Muscle of leg (tissue), 3 donors: ENCODE measurements at regions not wholly inside any gene's neighbourhood (a gene's known extent, or its start where the extent isn't known, plus 50 kb on each side); places are given as distances from the start of the nearest gene placed in this dataset.

ENCODE experiments used
- DNase-seq: peaks from one replicate; pipeline ENCODE4 v3.0.0; 2013
- H3K27ac ChIP-seq: one replicate; pipeline ENCODE4 v1.5.1; 2013; ENCODE audit warnings: mild to moderate bottlenecking, low read length, control low read depth
- H3K27me3 ChIP-seq: one replicate; pipeline ENCODE4 v1.6.1; 2013; ENCODE audit warnings: low read length; ENCODE audit not compliant: control insufficient read depth, insufficient read depth
- H3K36me3 ChIP-seq: one replicate; pipeline ENCODE4 v1.6.1; 2013; ENCODE audit warnings: low read length; ENCODE audit not compliant: control insufficient read depth, insufficient read depth
- H3K4me1 ChIP-seq: one replicate; pipeline ENCODE4 v1.6.1; 2013; ENCODE audit warnings: low read length; ENCODE audit not compliant: control insufficient read depth, insufficient read depth
- H3K4me3 ChIP-seq: one replicate; pipeline ENCODE4 v1.5.1; 2013; ENCODE audit warnings: low read length, control low read depth
- H3K9me3 ChIP-seq: replicated peaks from 2 replicates; pipeline ENCODE4 v1.6.1; 2013; ENCODE audit warnings: low read depth, low read length; ENCODE audit not compliant: control insufficient read depth
- WGBS: methylation state at CpG from one replicate; pipeline ENCODE4 v1.1.5; 2013; ENCODE audit warnings: missing lambda C conversion rate; ENCODE audit not compliant: insufficient coverage; 5-methylcytosine and 5-hydroxymethylcytosine counted together

DNA sequence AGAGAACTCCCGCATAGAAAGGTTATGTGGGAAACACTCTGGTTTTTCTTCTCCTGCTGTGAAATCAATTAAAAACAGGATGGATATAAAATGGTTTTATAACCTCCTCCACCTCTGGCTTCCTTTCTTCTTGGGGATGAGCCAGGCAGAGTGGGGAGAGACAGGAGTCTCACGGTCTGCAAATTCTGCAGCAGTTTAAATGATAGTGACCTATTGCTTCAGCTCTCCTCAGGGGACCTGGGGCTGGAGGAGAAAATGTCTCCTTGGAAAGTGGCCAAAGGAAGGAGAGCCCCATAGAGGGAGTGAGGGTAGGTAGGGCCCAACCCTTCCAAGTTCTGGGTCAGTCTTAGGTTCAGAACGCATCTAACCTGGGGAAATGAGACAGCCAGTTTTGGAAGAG, 118.8 kb downstream of the MTX3 start:
- no peaks in the 10 kb centered on the region for H3K36me3 ChIP-seq
- H3K4me1 ChIP-seq = peaks cover 41% of the 10 kb centered on the region
- H3K4me3 ChIP-seq = no peak overlapping the region
- no CpG with 5 or more reads among the region's 3 CpGs for WGBS
- peak overlapping the region; percentile 64 for H3K27ac ChIP-seq
- DNase-seq = peak; percentile 94
- H3K9me3 ChIP-seq = peaks cover 2% of the 10 kb centered on the region
- H3K27me3 ChIP-seq = peaks cover 4% of the 10 kb centered on the region

DNA sequence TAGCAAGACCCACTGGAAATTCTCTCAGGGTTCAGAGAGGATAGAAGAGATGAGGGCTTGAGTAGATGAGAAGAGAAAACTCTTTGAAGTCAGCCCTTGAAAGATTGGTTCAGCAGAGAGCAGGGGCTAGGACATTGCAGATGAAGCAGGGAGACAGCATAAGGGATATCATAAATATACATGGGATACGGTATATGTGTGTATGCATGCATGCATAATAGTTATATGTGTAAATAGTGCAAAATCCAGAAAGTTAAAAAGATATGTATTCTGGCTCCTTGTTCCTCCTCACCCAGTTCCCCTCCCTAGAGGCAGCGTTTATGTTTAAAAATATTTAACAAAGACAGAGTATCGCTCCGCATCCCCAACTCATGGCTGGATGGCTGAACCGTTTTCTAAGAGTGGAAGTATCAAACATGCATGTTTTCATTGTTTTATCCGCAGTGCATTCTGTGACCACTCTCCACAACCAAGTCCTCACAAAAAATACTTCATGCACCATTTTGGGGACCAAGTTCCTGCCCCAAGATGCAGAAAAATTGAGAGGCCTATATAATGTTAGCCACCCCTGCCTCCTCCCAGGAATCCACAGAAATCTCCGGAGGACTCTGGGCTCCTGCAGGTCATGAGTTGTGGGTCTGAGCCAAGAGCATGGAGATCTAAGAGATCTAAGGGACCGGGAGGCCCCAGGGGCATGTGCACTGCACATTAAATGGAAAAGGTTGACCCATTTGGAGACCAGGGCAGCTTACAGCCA, 119.5 kb downstream of the MTX3 start:
- H3K27ac ChIP-seq = peak overlapping the region; percentile 62
- H3K9me3 ChIP-seq = peaks cover 2% of the 10 kb centered on the region
- no peaks in the 10 kb centered on the region for H3K36me3 ChIP-seq
- peaks cover 4% of the 10 kb centered on the region for H3K27me3 ChIP-seq
- H3K4me3 ChIP-seq = no peak overlapping the region
- H3K4me1 ChIP-seq = peaks cover 41% of the 10 kb centered on the region
- no peak for DNase-seq
- WGBS = 80% methylated on average over 4 of the region's 8 CpGs

DNA sequence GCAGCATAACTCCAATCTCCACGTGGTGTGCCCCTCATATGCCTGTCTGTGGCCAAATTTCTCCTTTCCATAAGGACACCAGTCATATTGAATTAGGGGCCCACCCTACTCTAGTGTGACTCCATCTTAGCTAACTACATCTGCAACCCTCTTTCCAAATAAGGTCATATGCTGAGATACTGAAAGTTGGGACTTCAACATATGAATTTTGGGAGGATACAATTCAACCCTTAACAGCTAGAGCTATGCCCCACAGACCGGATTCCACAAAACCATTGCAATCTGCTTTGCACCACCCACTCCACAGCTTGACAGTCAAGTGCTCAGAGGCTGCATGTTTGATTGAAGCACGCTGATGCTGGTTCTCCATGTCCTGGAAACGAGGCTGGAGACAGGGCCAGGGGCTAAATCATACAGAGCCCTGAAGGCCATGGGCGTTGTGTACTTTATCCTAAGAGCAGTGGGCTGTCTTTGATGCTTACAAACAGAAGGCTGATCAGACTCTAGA, 122.8 kb downstream of the MTX3 start:
- H3K4me3 ChIP-seq = no peak overlapping the region
- H3K36me3 ChIP-seq = no peaks in the 10 kb centered on the region
- H3K9me3 ChIP-seq = peaks cover 2% of the 10 kb centered on the region
- H3K27ac ChIP-seq = no peak overlapping the region
- peaks cover 2% of the 10 kb centered on the region for H3K27me3 ChIP-seq
- WGBS = 74% methylated on average over 4 of the region's 5 CpGs
- DNase-seq = no peak
- peaks cover 14% of the 10 kb centered on the region for H3K4me1 ChIP-seq

DNA sequence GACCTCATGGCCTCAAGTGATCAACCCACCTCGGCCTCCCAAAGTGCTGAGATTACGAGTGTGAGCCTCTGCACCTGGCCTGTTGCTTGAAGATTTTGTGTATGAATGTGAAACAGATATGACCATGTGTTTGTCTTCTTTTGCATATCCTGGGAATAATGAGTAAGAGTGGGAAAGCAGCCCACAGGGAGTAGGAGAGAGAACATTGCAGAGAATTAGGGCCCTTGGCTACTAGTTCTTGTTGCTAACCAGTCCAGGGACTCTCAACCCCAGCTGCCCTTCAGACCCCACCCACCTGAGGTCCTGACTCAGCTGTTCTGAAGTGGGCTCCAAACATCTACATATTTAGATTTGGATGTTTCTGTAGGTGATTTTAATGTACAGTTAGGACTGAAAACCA, 125.5 kb downstream of the MTX3 start:
- Histone ChIP-seq H3K27me3 (no peaks in the 10 kb centered on the region), H3K36me3 (no peaks in the 10 kb centered on the region), H3K9me3 (peaks cover 2% of the 10 kb centered on the region), H3K27ac (no peak overlapping the region), H3K4me3 (no peak overlapping the region), H3K4me1 (no peaks in the 10 kb centered on the region)
- DNase-seq = peak; percentile 55
- WGBS = 80% methylated on average over 1 of the region's 2 CpGs

DNA sequence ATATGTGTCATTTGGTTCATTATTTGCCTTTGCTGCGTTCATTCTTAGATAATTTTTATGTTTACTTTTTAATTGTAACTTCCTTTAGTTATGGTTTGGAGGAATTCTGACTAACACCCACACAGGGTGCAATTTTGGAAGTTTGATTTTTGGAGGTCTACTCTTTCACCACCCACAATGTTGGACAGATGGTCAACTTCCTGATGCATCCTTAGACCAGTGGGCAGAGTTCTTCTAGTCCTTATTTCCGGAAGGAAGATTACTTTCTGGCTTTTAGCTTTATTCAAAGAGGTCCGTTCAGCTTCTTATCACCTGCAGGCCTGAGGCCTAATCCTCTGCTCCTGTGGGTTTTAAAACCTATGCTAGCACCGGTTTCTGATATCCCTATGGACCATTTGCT, 126.7 kb downstream of the MTX3 start:
- whole genome bisulfite sequencing = no CpG with 5 or more reads among the region's 4 CpGs

DNA sequence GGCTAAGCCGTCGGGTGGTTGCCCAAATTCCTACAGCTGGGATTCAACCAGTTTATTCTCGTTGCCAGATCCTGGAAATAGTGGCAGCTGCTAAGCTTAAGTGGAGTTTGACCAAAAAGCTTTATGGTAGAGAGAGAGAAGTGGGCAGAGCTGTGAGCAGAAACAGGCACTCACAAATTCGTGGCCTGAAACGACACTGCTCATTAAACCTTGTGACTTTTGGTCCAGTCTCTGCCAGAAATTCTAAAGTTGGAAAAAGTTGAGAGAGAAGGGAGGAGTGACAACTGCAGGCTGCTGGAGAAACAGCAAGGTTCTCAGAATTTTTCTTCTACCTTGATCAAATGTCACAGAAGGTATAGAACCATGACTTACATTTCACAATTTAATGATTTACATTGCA, 131.5 kb downstream of the MTX3 start:
- WGBS = 42% methylated on average over 5 of the region's 5 CpGs
- Histone ChIP-seq H3K4me3 (no peak overlapping the region), H3K4me1 (no peaks in the 10 kb centered on the region), H3K27ac (no peak overlapping the region), H3K27me3 (peaks cover 7% of the 10 kb centered on the region), H3K36me3 (no peaks in the 10 kb centered on the region), H3K9me3 (no peaks in the 10 kb centered on the region)
- peak; percentile 62 for DNase-seq

More for the DNA sequence above, 126.7 kb downstream of the MTX3 start:
- H3K27ac ChIP-seq = no peak overlapping the region
- H3K4me1 ChIP-seq = no peaks in the 10 kb centered on the region
- no peak overlapping the region for H3K4me3 ChIP-seq
- DNase-seq = no peak
- peaks cover 2% of the 10 kb centered on the region for H3K9me3 ChIP-seq
- H3K36me3 ChIP-seq = no peaks in the 10 kb centered on the region
- H3K27me3 ChIP-seq = no peaks in the 10 kb centered on the region

DNA sequence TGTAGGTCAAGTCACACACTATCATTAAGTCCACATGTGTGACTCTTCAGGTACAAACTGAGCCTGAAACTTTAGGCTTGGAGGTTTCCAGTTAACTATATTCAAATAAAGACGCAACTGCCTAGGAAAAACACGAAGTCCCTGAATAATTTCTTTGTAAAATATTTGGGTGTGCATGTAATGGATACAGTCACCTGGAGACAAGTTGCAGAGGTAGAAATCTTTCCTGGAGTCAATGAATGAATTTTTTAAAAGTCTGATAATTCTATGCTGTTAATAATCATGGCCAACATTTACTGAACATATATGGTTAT, 132.7 kb downstream of the MTX3 start:
- Histone ChIP-seq H3K4me3 (no peak overlapping the region), H3K36me3 (no peaks in the 10 kb centered on the region), H3K27me3 (peaks cover 7% of the 10 kb centered on the region), H3K9me3 (no peaks in the 10 kb centered on the region), H3K27ac (no peak overlapping the region), H3K4me1 (no peaks in the 10 kb centered on the region)
- no peak for DNase-seq
- WGBS = no CpG with 5 or more reads among the region's 2 CpGs

DNA sequence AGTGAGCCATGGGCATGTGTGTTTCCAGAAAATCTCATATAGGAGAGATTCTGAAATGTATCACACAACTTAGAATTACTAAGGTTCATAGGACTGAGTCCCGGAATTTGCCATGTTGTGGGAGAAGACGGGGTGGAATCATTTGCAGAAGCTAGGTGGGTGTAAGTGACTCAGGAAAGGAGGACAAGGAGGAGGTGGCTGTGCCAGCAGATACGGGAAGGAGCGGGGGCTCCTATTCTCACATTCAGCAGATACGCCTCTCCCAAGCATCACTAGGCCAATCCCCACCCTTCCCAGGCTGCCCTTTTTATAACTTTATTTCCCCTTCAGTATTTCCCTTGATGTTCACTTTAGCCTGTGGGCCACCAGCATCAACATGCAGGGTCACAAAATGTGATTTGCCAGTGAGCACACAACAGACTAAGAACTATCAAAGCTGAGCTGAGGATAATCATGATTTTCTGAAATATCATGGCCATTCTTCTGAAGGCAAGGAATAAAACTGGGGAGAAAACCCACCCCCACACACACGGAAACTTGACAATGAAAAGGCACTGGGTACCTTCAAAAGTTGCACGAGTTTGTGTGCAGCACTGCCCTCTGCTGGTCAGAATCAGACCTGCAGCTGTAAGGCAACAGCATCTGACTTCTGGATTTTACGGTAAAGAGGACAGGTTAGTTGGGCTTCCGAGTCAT, 133.2 kb downstream of the MTX3 start:
- 100% methylated on average over 1 of the region's 9 CpGs for WGBS
- peak; percentile 70 for DNase-seq

DNA sequence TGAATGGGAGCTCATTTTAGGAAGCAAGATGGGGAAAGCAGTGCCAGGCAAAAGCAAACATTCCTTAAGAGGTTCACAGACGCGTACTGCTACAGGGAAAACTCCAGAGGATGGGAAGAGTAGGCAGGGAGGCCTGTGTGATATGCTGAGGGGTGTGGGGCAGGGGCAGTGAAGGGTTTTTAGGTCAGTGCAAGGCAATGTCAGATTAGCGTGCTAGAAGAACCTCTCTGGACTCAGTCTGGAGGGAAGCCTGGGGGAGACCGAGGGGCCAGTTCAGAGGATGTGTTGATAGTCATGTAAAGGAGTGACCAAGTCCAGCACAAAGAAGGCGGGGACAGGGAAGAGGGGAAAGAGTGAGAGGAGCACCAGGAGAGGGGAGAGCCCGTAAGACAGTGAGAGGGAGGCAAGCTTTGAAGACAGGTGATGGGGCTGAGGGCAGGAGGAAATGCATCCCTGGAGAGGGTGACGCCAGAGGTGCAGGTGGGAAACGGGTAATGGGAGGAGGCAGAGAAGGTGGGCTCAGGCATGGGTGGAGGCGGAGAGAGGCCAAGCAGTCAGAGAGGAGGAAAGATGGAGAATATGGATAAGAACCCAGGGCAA, 134.5 kb downstream of the MTX3 start:
- H3K4me3 ChIP-seq = no peak overlapping the region
- H3K36me3 ChIP-seq = no peaks in the 10 kb centered on the region
- H3K27ac ChIP-seq = no peak overlapping the region
- 89% methylated on average over 9 of the region's 9 CpGs for WGBS
- H3K27me3 ChIP-seq = peaks cover 10% of the 10 kb centered on the region
- DNase-seq = no peak
- peaks cover under 1% of the 10 kb centered on the region for H3K4me1 ChIP-seq
- no peaks in the 10 kb centered on the region for H3K9me3 ChIP-seq

More for the DNA sequence above, 133.2 kb downstream of the MTX3 start:
- Histone ChIP-seq H3K27ac (no peak overlapping the region), H3K27me3 (peaks cover 9% of the 10 kb centered on the region), H3K9me3 (no peaks in the 10 kb centered on the region), H3K4me3 (no peak overlapping the region), H3K36me3 (no peaks in the 10 kb centered on the region), H3K4me1 (no peaks in the 10 kb centered on the region)

DNA sequence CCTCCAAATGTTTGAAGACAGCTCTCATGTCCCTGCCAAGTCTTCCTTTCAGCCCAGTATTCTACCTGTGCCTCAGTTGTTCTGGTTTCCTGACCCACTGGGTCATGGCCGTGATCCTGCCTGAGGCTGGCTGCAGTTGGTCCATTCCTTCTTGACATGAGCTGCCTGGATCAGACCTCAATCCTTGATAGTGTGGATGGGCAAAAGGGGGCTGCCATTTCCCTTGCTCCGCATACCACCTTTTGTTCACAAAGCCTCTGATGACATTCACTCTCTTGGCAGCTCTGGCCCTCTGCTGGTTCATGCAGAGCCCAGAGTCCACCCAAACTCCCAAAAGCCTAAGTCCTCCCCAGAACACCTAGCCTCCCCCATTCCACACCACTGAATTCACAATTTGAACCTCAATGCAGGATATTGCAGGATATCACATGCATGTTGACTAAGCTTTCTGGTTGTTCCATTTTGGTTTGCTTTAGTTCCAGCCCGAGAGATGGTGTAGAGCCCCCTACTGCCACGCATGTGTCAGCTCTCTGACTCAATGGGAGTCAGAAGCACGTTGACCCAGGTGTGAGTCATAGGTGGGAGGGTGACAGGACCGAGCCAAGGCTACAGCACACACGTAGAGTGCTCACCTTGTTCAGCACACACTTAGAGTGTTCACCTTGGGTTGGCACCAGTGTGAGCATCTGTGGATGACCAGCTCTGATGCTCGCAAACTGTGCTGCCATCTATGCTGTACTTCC, 137.2 kb downstream of the MTX3 start:
- Histone ChIP-seq H3K27ac (no peak overlapping the region), H3K36me3 (no peaks in the 10 kb centered on the region), H3K27me3 (peaks cover 8% of the 10 kb centered on the region), H3K9me3 (no peaks in the 10 kb centered on the region), H3K4me3 (no peak overlapping the region), H3K4me1 (peaks cover 16% of the 10 kb centered on the region)
- WGBS = 91% methylated on average over 7 of the region's 8 CpGs
- DNase-seq = no peak
